Mesodermal cell (in vitro differentiated cells): ENCODE measurements at regions not wholly inside any gene's neighbourhood (a gene's known extent, or its start where the extent isn't known, plus 50 kb on each side); places are given as distances from the start of the nearest gene placed in this dataset.

Source experiments
- H3K27ac ChIP-seq: 2 replicates; pipeline ENCODE4 v1.7.0; 2013; ENCODE audit warnings: mild to moderate bottlenecking, low read depth, low read length, moderate library complexity; ENCODE audit not compliant: severe bottlenecking
- H3K36me3 ChIP-seq: 2 replicates; pipeline ENCODE4 v1.7.1; 2013; ENCODE audit warnings: mild to moderate bottlenecking, low read length, moderate library complexity; ENCODE audit not compliant: control insufficient read depth, insufficient read depth
- H3K4me1 ChIP-seq: one replicate; pipeline ENCODE4 v1.7.1; 2013; ENCODE audit warnings: mild to moderate bottlenecking, low read length; ENCODE audit not compliant: insufficient read depth, control insufficient read depth, poor library complexity, severe bottlenecking
- H3K4me3 ChIP-seq: 2 replicates; pipeline ENCODE4 v1.7.0; 2013; ENCODE audit warnings: low read length, control low read depth, mild to moderate bottlenecking; ENCODE audit not compliant: insufficient read depth, poor library complexity, severe bottlenecking; ENCODE audit errors: extremely low read depth
- H3K9me3 ChIP-seq: 2 replicates; pipeline ENCODE4 v1.7.1; 2013; ENCODE audit warnings: mild to moderate bottlenecking, low read length, moderate library complexity; ENCODE audit not compliant: control insufficient read depth
- WGBS, 2 experiments: methylation state at CpG; one replicate each; pipeline ENCODE4 v1.1.5; 2013; ENCODE audit warnings: missing lambda C conversion rate in 2 of 2; ENCODE audit not compliant: insufficient coverage in 2 of 2; 5-methylcytosine and 5-hydroxymethylcytosine counted together

DNA sequence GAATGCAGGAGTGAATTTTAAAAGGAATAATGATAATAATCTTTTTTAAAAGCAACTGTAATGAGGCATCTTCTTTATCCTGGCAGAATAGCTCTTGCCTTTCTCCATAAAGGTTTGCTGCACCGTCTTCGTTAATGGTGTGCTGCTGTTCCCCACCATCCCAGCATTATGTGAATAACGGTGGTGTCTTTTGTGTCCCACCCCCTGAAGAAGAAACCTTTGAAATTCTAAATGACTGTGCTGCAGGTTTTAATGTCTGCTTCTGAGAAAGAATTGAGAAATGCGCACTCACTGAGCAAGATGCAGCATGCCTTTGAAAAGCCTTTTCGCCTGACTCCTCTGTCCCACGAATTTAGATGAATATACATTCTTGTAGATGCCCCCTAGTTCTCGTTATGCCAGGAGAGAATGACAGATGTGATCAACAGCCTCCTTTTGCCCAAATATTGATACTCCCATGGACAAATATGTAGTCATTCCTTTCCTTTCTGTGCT, 246.1 kb upstream of the ZNF462 start:
- Histone ChIP-seq H3K27ac (no peak overlapping the region), H3K4me3 (no peak overlapping the region), H3K4me1 (peaks cover 28% of the 10 kb centered on the region), H3K36me3 (no peaks in the 10 kb centered on the region), H3K9me3 (no peaks in the 10 kb centered on the region)
- 74 to 76% methylated on average over 7 of the region's 7 CpGs for WGBS, 2 experiments

DNA sequence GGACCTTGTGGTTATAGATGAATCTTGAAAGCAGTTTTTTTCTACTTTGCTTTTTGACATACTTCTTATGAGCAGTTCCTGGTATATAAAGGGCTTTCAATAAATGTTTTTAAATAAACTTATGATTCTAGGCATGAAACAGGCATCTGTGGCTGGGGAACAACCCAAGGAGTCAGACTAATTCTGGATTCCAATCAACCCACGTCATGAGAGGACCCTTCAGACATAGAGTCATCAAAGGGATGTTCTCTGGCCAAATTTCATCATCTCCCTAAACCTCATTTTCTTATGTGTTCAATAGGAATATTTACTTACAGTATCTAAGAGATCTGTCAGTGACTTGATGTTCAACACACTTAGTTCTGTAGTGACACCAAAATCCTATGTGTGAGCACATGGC, 243.8 kb upstream of the ZNF462 start:
- H3K4me1 ChIP-seq, result peaks cover 28% of the 10 kb centered on the region
- no peaks in the 10 kb centered on the region for H3K36me3 ChIP-seq
- 100% methylated on average over 1 of the region's 1 CpG; no CpG with 5 or more reads in 1 of the 2 experiments for WGBS, 2 experiments
- no peaks in the 10 kb centered on the region for H3K9me3 ChIP-seq
- H3K27ac ChIP-seq, result no peak overlapping the region
- H3K4me3 ChIP-seq, result no peak overlapping the region

DNA sequence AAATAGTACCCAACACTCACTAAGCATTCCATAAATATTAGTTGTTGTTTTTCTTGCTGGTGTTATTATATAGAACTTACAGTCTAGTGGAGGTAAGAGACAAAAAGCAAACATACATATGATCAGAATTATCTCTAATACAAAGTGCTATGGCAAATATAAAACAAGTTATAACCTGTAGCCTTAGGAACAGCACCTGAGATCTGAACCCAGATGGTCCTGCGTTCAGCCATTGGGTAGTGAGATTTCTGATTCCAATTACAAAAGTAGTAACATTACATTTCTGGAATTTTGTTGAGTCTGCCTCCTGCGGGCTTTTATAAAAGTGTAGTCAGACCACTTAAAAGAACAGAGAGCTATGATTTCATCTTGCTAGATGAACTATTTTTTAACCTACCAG, 242.9 kb upstream of the ZNF462 start:
- H3K9me3 ChIP-seq, result no peaks in the 10 kb centered on the region
- peaks cover 23% of the 10 kb centered on the region for H3K4me1 ChIP-seq
- no peak overlapping the region for H3K27ac ChIP-seq
- 100% methylated on average over 1 of the region's 2 CpGs; no CpG with 5 or more reads in 1 of the 2 experiments for WGBS, 2 experiments
- no peaks in the 10 kb centered on the region for H3K36me3 ChIP-seq
- no peak overlapping the region for H3K4me3 ChIP-seq

- Histone ChIP-seq H3K4me1 (peaks cover 16% of the 10 kb centered on the region), H3K27ac (no peak overlapping the region), H3K36me3 (no peaks in the 10 kb centered on the region), H3K9me3 (no peaks in the 10 kb centered on the region), H3K4me3 (no peak overlapping the region)
- no CpG with 5 or more reads among the region's 4 CpGs for WGBS, 2 experiments
These were observed 242.1 kb upstream of the ZNF462 start for GRCh38 chr9:106620866-106621265.

GRCh38 chr9:106621313-106622163, 241.4 kb upstream of the ZNF462 start:
- no peaks in the 10 kb centered on the region for H3K9me3 ChIP-seq
- 44 to 63% methylated on average over 10 to 12 of the region's 14 CpGs for WGBS, 2 experiments
- H3K36me3 ChIP-seq, result no peaks in the 10 kb centered on the region
- H3K4me1 ChIP-seq, result peaks cover 10% of the 10 kb centered on the region
- H3K27ac ChIP-seq, result peak overlapping the region; percentile 59
- H3K4me3 ChIP-seq, result no peak overlapping the region

DNA sequence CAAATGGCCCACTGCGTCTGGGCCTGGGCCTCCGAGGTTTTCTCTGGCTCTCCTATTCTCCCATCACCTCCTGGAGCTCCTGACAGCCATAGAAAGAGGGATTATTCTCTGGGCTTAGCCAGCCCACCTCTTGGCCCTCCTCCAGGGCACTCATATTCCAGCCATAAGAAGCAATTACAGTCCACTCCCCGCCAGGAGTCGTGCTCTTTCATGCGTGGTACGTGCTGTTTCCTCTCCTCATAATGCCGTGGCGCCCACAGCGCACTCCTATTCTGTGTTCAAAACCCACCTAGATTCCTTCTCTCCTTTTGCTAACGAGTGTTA, 240.8 kb upstream of the ZNF462 start:
- no peaks in the 10 kb centered on the region for H3K36me3 ChIP-seq
- peaks cover 7% of the 10 kb centered on the region for H3K4me1 ChIP-seq
- 86 to 87% methylated on average over 10 of the region's 10 CpGs for WGBS, 2 experiments
- H3K9me3 ChIP-seq, result no peaks in the 10 kb centered on the region
- no peak overlapping the region for H3K4me3 ChIP-seq
- H3K27ac ChIP-seq, result no peak overlapping the region

DNA sequence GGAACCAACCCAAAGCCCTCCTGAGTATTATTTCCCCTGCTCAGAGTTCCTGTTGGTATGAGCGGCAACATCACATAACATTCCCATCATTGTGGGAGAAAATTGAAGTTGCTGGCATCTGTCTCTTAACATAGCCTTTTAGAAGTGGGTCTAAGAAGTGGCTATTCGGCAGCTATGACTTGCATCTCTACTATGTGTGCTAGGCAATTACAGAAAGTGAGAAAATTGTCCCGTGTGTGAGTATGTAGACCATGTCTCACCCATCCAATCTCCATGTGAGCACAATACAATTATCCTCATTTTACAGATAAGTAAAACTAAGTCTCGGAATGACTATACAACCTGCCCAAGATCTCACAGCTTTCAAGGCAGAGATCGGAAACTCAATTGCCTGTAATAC, 239.4 kb upstream of the ZNF462 start:
- no peak overlapping the region for H3K4me3 ChIP-seq
- no peaks in the 10 kb centered on the region for H3K36me3 ChIP-seq
- 100% methylated on average over 1 of the region's 5 CpGs for WGBS, 2 experiments
- H3K9me3 ChIP-seq, result no peaks in the 10 kb centered on the region
- H3K4me1 ChIP-seq, result peaks cover 2% of the 10 kb centered on the region
- no peak overlapping the region for H3K27ac ChIP-seq

GRCh38 chr9:106625259-106625789, 237.6 kb upstream of the ZNF462 start:
- Histone ChIP-seq H3K9me3 (no peaks in the 10 kb centered on the region), H3K4me3 (no peak overlapping the region), H3K4me1 (no peaks in the 10 kb centered on the region), H3K27ac (no peak overlapping the region), H3K36me3 (no peaks in the 10 kb centered on the region)
- WGBS, 2 experiments, result 88 to 96% methylated on average over 2 of the region's 3 CpGs

DNA sequence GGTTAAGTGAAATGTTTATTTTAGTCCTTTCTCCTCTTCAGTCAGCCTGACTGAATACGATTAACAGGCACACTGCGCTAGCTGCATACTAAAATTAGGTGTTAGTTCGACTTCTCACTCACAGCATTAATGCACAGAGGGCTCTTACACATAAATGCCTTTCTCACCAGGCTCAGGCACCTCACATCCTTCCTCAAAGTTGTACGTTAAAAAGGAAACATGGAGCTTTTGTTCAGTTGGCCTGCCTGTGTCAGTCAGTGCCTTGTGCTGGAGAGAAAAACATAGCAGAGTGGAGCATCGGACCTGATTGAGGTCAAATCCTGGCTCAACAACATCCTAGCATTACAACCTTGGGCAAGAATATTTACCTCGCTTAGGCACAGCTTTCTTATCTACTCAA, 236.0 kb upstream of the ZNF462 start:
- H3K4me3 ChIP-seq, result no peak overlapping the region

DNA sequence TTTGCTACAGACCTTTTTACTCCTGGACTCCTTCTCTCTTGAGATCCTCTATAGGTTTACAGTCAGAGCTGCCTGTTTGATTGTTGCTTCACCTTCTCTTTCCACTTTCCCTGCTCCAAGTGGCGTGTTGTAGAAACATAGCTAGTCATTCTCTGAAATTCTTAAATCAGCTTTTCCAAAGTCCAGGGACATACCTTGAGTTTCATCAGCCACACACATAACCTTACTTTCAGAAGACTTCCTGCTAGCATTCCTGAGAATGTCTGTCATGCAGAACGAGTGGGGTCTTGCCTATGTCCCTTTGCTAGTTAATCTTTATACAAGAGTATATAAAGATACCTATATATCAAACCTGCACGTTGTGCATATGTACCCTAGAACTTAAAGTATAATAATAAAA, 230.3 kb upstream of the ZNF462 start:
- H3K36me3 ChIP-seq, result no peaks in the 10 kb centered on the region
- H3K27ac ChIP-seq, result no peak overlapping the region
- H3K4me1 ChIP-seq, result peaks cover 4% of the 10 kb centered on the region
- WGBS, 2 experiments, result 89 to 100% methylated on average over 1 of the region's 3 CpGs
- H3K9me3 ChIP-seq, result no peaks in the 10 kb centered on the region
- H3K4me3 ChIP-seq, result no peak overlapping the region

More for the DNA sequence above, 236.0 kb upstream of the ZNF462 start:
- no peaks in the 10 kb centered on the region for H3K9me3 ChIP-seq
- no peaks in the 10 kb centered on the region for H3K4me1 ChIP-seq
- H3K27ac ChIP-seq, result peak overlapping the region; percentile 36
- no peaks in the 10 kb centered on the region for H3K36me3 ChIP-seq
- WGBS, 2 experiments, result 87% methylated on average over 3 to 4 of the region's 6 CpGs

GRCh38 chr9:106634183-106634582, 228.8 kb upstream of the ZNF462 start:
- Histone ChIP-seq H3K4me1 (peaks cover 4% of the 10 kb centered on the region), H3K27ac (no peak overlapping the region), H3K4me3 (no peak overlapping the region), H3K36me3 (no peaks in the 10 kb centered on the region), H3K9me3 (no peaks in the 10 kb centered on the region)
- no CpG with 5 or more reads among the region's 1 CpG for WGBS, 2 experiments
